ENCODE measurements at regions not wholly inside any gene's neighbourhood (a gene's known extent, or its start where the extent isn't known, plus 50 kb on each side); places are given as distances from the start of the nearest gene placed in this dataset.

- TF ChIP-seq CTCF (IDR thresholded peaks at IDR 0.05; ENCODE audit: low read length) (no peak), EZH2 (IDR thresholded peaks at IDR 0.05; ENCODE audit: borderline replicate concordance, low read length) (no peak)
Measured at GRCh38 chr1:72521659-72522058, 239.3 kb upstream of the NEGR1 start.

Data from OCI-LY1 (cell line).